BE2C (cell line): ENCODE measurements at regions not wholly inside any gene's neighbourhood (a gene's known extent, or its start where the extent isn't known, plus 50 kb on each side); places are given as distances from the start of the nearest gene placed in this dataset.
"Not testable (repeated sequence)": the region's sequence is repeated elsewhere in the genome, so short reads cannot be mapped to it uniquely, and the experiment has no call there.

ENCODE experiments used
- DNase-seq: peaks from one replicate; pipeline ENCODE4 v3.0.0-alpha.2; 2020
- H3K27me3 ChIP-seq: fragments of 250-450 bp; sonication (Bioruptor Pico); 2 replicates; pipeline ENCODE4 v1.5.1; 2020; ENCODE audit warnings: mild to moderate bottlenecking
- H3K36me3 ChIP-seq: fragments of 250-450 bp; sonication (Bioruptor Pico); 2 replicates; pipeline ENCODE4 v1.5.1; 2020; ENCODE audit warnings: mild to moderate bottlenecking
- H3K4me1 ChIP-seq: fragments of 250-450 bp; sonication (Bioruptor Pico); 2 replicates; pipeline ENCODE4 v1.5.1; 2020
- H3K4me3 ChIP-seq: 2 replicates; pipeline ENCODE4 v1.5.1; 2011; ENCODE audit warnings: low read depth, low read length
- H3K9me3 ChIP-seq: fragments of 250-450 bp; sonication (Bioruptor Pico); 2 replicates; pipeline ENCODE4 v1.5.1; 2020
- TF ChIP-seq, protein P1 (sequence below): IDR thresholded peaks from 2 replicates; pipeline ENCODE4 v1.5.1; 2012; ENCODE audit warnings: mild to moderate bottlenecking, low read depth, low read length

- Histone ChIP-seq H3K27me3 (no peaks in the 10 kb centered on the region), H3K9me3 (no peaks in the 10 kb centered on the region), H3K36me3 (no peaks in the 10 kb centered on the region), H3K4me3 (no peak overlapping the region), H3K4me1 (no peaks in the 10 kb centered on the region)
- TF ChIP-seq, protein P1, sequence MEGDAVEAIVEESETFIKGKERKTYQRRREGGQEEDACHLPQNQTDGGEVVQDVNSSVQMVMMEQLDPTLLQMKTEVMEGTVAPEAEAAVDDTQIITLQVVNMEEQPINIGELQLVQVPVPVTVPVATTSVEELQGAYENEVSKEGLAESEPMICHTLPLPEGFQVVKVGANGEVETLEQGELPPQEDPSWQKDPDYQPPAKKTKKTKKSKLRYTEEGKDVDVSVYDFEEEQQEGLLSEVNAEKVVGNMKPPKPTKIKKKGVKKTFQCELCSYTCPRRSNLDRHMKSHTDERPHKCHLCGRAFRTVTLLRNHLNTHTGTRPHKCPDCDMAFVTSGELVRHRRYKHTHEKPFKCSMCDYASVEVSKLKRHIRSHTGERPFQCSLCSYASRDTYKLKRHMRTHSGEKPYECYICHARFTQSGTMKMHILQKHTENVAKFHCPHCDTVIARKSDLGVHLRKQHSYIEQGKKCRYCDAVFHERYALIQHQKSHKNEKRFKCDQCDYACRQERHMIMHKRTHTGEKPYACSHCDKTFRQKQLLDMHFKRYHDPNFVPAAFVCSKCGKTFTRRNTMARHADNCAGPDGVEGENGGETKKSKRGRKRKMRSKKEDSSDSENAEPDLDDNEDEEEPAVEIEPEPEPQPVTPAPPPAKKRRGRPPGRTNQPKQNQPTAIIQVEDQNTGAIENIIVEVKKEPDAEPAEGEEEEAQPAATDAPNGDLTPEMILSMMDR = no peak
- DNase-seq = no peak
Measured at GRCh38 chr19:31478241-31478640, 129.0 kb upstream of the TSHZ3 start.

GRCh38 chr19:31483226-31483857 lies 134.1 kb upstream of the TSHZ3 start:
- Histone ChIP-seq H3K27me3 (no peaks in the 10 kb centered on the region), H3K36me3 (no peaks in the 10 kb centered on the region), H3K4me3 (no peak overlapping the region), H3K4me1 (no peaks in the 10 kb centered on the region), H3K9me3 (no peaks in the 10 kb centered on the region; the same call in 1 of the 2 replicates)
- TF ChIP-seq, protein P1 = no peak
- no peak for DNase-seq

DNA sequence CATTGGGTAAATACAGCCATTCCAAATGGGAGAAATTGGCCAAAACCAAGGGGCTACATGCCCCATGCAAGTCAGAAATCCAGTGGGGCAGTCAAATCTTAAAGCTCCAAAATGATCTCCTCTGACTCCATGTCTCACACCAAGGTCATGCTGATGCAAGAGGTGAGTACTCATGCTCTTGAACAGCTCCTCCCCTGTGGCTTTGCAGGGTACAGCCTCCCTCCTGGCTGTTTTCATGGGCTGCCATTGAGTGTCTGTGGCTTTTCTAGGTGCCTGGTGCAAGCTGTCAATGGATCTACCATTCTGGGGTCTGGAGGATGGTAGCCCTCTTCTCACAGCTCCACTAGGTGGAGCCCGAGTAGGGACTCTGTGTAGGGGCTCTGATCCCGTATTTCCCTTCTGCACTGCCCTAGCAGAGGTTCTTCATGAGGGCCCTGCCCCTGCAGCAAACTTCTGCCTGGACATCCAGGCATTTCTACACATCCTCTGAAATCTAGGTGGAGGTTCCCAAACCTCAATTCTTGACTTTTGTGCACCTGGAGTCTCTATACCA lies 135.7 kb upstream of the TSHZ3 start:
- H3K27me3 ChIP-seq, H3K9me3 ChIP-seq, H3K4me3 ChIP-seq, DNase-seq, H3K36me3 ChIP-seq, H3K4me1 ChIP-seq: not testable (repeated sequence)
- TF ChIP-seq, protein P1 = peak; percentile 19; the same call in 1 of the 2 replicates

DNA sequence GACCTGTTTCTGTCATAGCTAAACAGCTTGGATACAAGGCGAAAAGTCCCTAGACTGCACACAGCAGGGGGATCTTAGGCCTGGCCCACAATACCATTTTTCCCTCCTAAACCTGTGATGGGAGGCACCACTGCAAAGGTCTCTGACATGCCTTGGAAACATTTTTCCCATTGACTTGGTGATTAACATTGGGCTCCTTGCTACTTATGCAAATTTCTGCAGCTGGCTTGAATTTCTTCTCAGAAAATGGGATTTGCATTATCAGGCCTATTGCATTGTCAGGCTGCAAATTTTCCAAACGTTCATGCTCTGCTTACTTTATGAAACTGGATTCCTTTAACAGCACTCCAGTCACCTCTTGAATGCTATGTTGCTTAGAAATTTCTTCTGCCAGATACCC lies 136.2 kb upstream of the TSHZ3 start:
- H3K4me3 ChIP-seq = no peak overlapping the region
- no peaks in the 10 kb centered on the region for H3K36me3 ChIP-seq
- no peaks in the 10 kb centered on the region for H3K4me1 ChIP-seq
- DNase-seq = no peak
- TF ChIP-seq, protein P1 = no peak
- no peaks in the 10 kb centered on the region; the same call in 1 of the 2 replicates for H3K9me3 ChIP-seq
- no peaks in the 10 kb centered on the region for H3K27me3 ChIP-seq

GRCh38 chr19:31491242-31491641 lies 142.0 kb upstream of the TSHZ3 start:
- no peak for DNase-seq
- H3K4me1 ChIP-seq = no peaks in the 10 kb centered on the region
- no peaks in the 10 kb centered on the region for H3K9me3 ChIP-seq
- TF ChIP-seq, protein P1 = no peak
- no peak overlapping the region for H3K4me3 ChIP-seq
- H3K36me3 ChIP-seq = no peaks in the 10 kb centered on the region
- no peaks in the 10 kb centered on the region for H3K27me3 ChIP-seq

GRCh38 chr19:31492050-31492449 lies 142.8 kb upstream of the TSHZ3 start:
- Histone ChIP-seq H3K36me3 (no peaks in the 10 kb centered on the region), H3K27me3 (no peaks in the 10 kb centered on the region), H3K4me3 (no peak overlapping the region), H3K4me1 (no peaks in the 10 kb centered on the region), H3K9me3 (no peaks in the 10 kb centered on the region)
- no peak for DNase-seq
- TF ChIP-seq, protein P1 = no peak
